ENCODE measurements at regions not wholly inside any gene's neighbourhood (a gene's known extent, or its start where the extent isn't known, plus 50 kb on each side); places are given as distances from the start of the nearest gene placed in this dataset.
"Not testable (repeated sequence)": the region's sequence is repeated elsewhere in the genome, so short reads cannot be mapped to it uniquely, and the experiment has no call there.

- DNase-seq = peak; percentile 79
These were observed 62.4 kb downstream of the CRYBB2 start for GRCh38 chr22:25281675-25282345.

- DNase-seq = no peak
These were observed 62.9 kb downstream of the CRYBB2 start for GRCh38 chr22:25282346-25282670.

GRCh38 chr22:25282671-25283561 is 63.5 kb downstream of the CRYBB2 start:
- no peak for DNase-seq

GRCh38 chr22:25288481-25288880 is 69.0 kb downstream of the CRYBB2 start:
- DNase-seq = peak; percentile 41

- DNase-seq = not testable (repeated sequence)
These were observed 82.5 kb downstream of the CRYBB2 start for GRCh38 chr22:25301912-25302311.

- not testable (repeated sequence) for DNase-seq
These were observed 90.1 kb downstream of the CRYBB2 start for GRCh38 chr22:25309586-25309985.

- DNase-seq = not testable (repeated sequence)
These were observed 92.5 kb downstream of the CRYBB2 start for GRCh38 chr22:25311924-25312323.

- DNase-seq = no peak
These were observed 98.8 kb downstream of the CRYBB2 start for GRCh38 chr22:25318081-25318823.

GRCh38 chr22:25327018-25327755 is 107.7 kb downstream of the CRYBB2 start:
- DNase-seq = no peak

GRCh38 chr22:25331050-25331449 is 111.6 kb downstream of the CRYBB2 start:
- no peak for DNase-seq

- DNase-seq = not testable (repeated sequence)
These were observed 112.5 kb downstream of the CRYBB2 start for GRCh38 chr22:25331911-25332310.

GRCh38 chr22:25332386-25332785 is 112.9 kb downstream of the CRYBB2 start:
- no peak for DNase-seq

- DNase-seq = peak; percentile 84
These were observed 114.7 kb downstream of the CRYBB2 start for GRCh38 chr22:25334162-25334490.

- not testable (repeated sequence) for DNase-seq
These were observed 115.2 kb downstream of the CRYBB2 start for GRCh38 chr22:25334631-25335030.

GRCh38 chr22:25335276-25335675 is 115.8 kb downstream of the CRYBB2 start:
- not testable (repeated sequence) for DNase-seq

GRCh38 chr22:25340536-25340935 is 121.1 kb downstream of the CRYBB2 start:
- DNase-seq = not testable (repeated sequence)

- DNase-seq = not testable (repeated sequence)
These were observed 124.9 kb downstream of the CRYBB2 start for GRCh38 chr22:25344366-25344765.

GRCh38 chr22:25346859-25347751 is 127.7 kb downstream of the CRYBB2 start:
- no peak for DNase-seq

- DNase-seq = no peak
These were observed 128.3 kb downstream of the CRYBB2 start for GRCh38 chr22:25347752-25348102.

- no peak for DNase-seq
These were observed 129.0 kb downstream of the CRYBB2 start for GRCh38 chr22:25348391-25348790.

GRCh38 chr22:25348996-25349395 is 129.6 kb downstream of the CRYBB2 start:
- DNase-seq = not testable (repeated sequence)

- no peak for DNase-seq
These were observed 131.1 kb downstream of the CRYBB2 start for GRCh38 chr22:25350551-25350971.
